OCI-LY7 (cell line): ENCODE measurements at regions not wholly inside any gene's neighbourhood (a gene's known extent, or its start where the extent isn't known, plus 50 kb on each side); places are given as distances from the start of the nearest gene placed in this dataset.

Experiments
- BruUV-seq: library from RNA; stranded (reverse); fragments of 400-500 nt; replicated peaks from 2 replicates; lab custom pipeline; 2021; lab: Mats Ljungman, UMichigan
- CTCF ChIA-PET: fragments of 300-600 bp; sonication (Branson Sonifier 250); formaldehyde crosslinking; loops from one replicate; lab custom pipeline; 2022; ENCODE audit warnings: antibody characterized with exemption; ENCODE audit not compliant: unreplicated experiment; lab: Charles Lee
- POLR2A ChIA-PET: fragments of 300-600 bp; sonication (Branson Sonifier 250); formaldehyde crosslinking; loops from one replicate; lab custom pipeline; 2022; ENCODE audit warnings: antibody characterized with exemption; lab: Charles Lee
- DNase-seq: peaks from one replicate; pipeline ENCODE4 v3.0.0-alpha.2; 2015; ENCODE audit warnings: low spot score
- H2AFZ ChIP-seq: fragments of 200-600 bp; sonication (generic), shearing (Covaris generic); 2 replicates; pipeline ENCODE4 v1.6.1; 2014; ENCODE audit warnings: mild to moderate bottlenecking, antibody characterized with exemption, low read length, moderate library complexity
- H3K27ac ChIP-seq: fragments of 200-600 bp; sonication (generic); 2 replicates; pipeline ENCODE4 v1.5.1; 2014; ENCODE audit warnings: mixed run types, low read depth, mild to moderate bottlenecking, moderate library complexity, low read length, inconsistent platforms; ENCODE audit not compliant: poor library complexity, severe bottlenecking
- H3K36me3 ChIP-seq: fragments of 200-600 bp; sonication (generic); 2 replicates; pipeline ENCODE4 v1.6.1; 2014; ENCODE audit warnings: mild to moderate bottlenecking, antibody characterized with exemption, low read length, moderate library complexity, mixed read lengths; ENCODE audit not compliant: insufficient read depth
- H3K4me1 ChIP-seq: fragments of 200-600 bp; sonication (generic); 2 replicates; pipeline ENCODE4 v1.5.1; 2014; ENCODE audit warnings: mild to moderate bottlenecking, low read length; ENCODE audit not compliant: insufficient read depth, poor library complexity, severe bottlenecking
- H3K4me2 ChIP-seq: fragments of 200-600 bp; sonication (generic); 2 replicates; pipeline ENCODE4 v1.6.1; 2014; ENCODE audit warnings: mild to moderate bottlenecking, low read length
- H3K4me3 ChIP-seq: fragments of 200-600 bp; sonication (generic); 2 replicates; pipeline ENCODE4 v1.5.1; 2014; ENCODE audit warnings: mild to moderate bottlenecking, low read depth, low read length; ENCODE audit not compliant: poor library complexity, severe bottlenecking
- H3K79me2 ChIP-seq: fragments of 200-600 bp; sonication (generic); 2 replicates; pipeline ENCODE4 v1.6.1; 2016; ENCODE audit warnings: low read depth, mild to moderate bottlenecking, low read length, moderate library complexity, mixed read lengths; ENCODE audit not compliant: insufficient read depth
- H3K9me2 ChIP-seq: fragments of 200-600 bp; sonication (generic); 2 replicates; pipeline ENCODE4 v1.6.1; 2016; ENCODE audit warnings: mild to moderate bottlenecking, low read length, mixed read lengths; ENCODE audit not compliant: insufficient read depth
- H3K9me3 ChIP-seq: fragments of 200-600 bp; sonication (generic); 2 replicates; pipeline ENCODE4 v1.6.1; 2014; ENCODE audit warnings: mild to moderate bottlenecking, mixed run types, low read length, mixed read lengths
- H4K20me1 ChIP-seq: fragments of 200-600 bp; sonication (generic); 2 replicates; pipeline ENCODE4 v1.6.1; 2014; ENCODE audit warnings: mild to moderate bottlenecking, antibody characterized with exemption, low read length, moderate library complexity, mixed read lengths; ENCODE audit not compliant: insufficient read depth
- CTCF ChIP-seq: fragments of 200-600 bp; sonication (generic); conservative IDR thresholded peaks from 2 replicates; pipeline ENCODE4 v1.5.1; 2014; ENCODE audit warnings: mild to moderate bottlenecking, antibody characterized with exemption, low read length, moderate library complexity, mixed read lengths
- EZH2phosphoT487 ChIP-seq: fragments of 200-600 bp; sonication (generic); IDR thresholded peaks from 2 replicates; pipeline ENCODE4 v1.6.1; 2018; ENCODE audit warnings: low read depth, borderline replicate concordance, mild to moderate bottlenecking, mixed run types, antibody characterized with exemption, low read length, moderate library complexity, mixed read lengths
- intact Hi-C: fragments of 100-400 bp; cut with micrococcal nuclease; formaldehyde crosslinking; loops from one replicate; pipeline ENCODE4 v1.10.0; 2022; ENCODE audit not compliant: unreplicated experiment

DNA sequence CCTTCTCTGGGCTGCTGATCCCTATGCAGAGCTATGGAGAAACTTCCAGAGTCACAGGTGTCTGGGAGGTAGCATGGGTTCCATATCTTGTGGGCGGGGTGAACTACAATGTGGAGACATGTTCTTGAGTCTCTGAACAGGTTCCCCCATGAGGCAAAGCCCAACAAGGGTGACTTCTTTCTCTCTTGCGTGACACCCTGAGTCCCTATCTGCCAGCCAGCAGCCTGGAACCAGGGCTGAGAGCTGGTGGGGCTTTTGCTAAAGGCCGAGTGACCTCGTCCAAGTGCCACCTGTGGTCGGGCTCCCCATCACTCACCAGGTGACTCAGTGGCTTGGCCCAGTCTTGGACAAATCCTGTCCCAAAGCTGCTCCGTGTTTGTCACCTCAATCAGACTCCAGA lies 88.0 kb upstream of the ZNF536 start:
- DNase-seq: no peak
- POLR2A ChIA-PET: no interaction called here

DNA sequence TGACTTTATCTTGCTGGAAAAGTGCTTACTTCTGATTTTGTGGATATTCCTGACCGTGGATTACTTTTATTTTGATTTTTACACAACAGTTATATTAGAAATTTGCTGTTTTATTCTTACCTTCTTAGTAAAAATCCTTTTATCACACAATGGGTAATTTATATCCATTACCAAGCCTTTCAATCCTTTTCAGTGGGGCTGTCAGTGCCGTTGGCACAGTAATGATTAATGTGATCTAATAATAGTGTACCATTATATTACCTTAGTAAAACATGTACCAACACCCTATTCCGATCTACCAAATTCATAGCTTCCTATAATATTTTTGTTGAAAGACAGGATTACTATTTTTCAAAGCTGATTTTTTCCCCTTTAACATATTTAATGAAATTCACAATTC lies 87.3 kb upstream of the ZNF536 start:
- H3K36me3 ChIP-seq: no peaks in the 10 kb centered on the region
- H3K9me3 ChIP-seq: no peaks in the 10 kb centered on the region
- H3K79me2 ChIP-seq: no peaks in the 10 kb centered on the region
- ChIA-PET CTCF (no interaction called here), POLR2A (no interaction called here)
- no peaks in the 10 kb centered on the region for H4K20me1 ChIP-seq
- no TSS peak for BruUV-seq
- intact Hi-C loops: no loop called here
- H3K27ac ChIP-seq: no peak overlapping the region
- H3K4me3 ChIP-seq: no peak overlapping the region
- H3K4me1 ChIP-seq: no peaks in the 10 kb centered on the region
- H2AFZ ChIP-seq: no peak overlapping the region
- DNase-seq: no peak
- no peak for TF ChIP-seq EZH2phosphoT487
- H3K9me2 ChIP-seq: no peaks in the 10 kb centered on the region
- no peak overlapping the region for H3K4me2 ChIP-seq

More for the DNA sequence above, 88.0 kb upstream of the ZNF536 start:
- Histone ChIP-seq H3K9me2 (no peaks in the 10 kb centered on the region), H3K79me2 (no peaks in the 10 kb centered on the region), H3K36me3 (no peaks in the 10 kb centered on the region), H3K27ac (no peak overlapping the region), H2AFZ (no peak overlapping the region), H3K4me2 (no peak overlapping the region), H3K4me1 (no peaks in the 10 kb centered on the region), H3K4me3 (no peak overlapping the region), H3K9me3 (no peaks in the 10 kb centered on the region), H4K20me1 (no peaks in the 10 kb centered on the region)
- TF ChIP-seq EZH2phosphoT487 (no peak), CTCF (no peak)
- BruUV-seq: no TSS peak
- intact Hi-C loops: no loop called here
- CTCF ChIA-PET: no interaction called here

DNA sequence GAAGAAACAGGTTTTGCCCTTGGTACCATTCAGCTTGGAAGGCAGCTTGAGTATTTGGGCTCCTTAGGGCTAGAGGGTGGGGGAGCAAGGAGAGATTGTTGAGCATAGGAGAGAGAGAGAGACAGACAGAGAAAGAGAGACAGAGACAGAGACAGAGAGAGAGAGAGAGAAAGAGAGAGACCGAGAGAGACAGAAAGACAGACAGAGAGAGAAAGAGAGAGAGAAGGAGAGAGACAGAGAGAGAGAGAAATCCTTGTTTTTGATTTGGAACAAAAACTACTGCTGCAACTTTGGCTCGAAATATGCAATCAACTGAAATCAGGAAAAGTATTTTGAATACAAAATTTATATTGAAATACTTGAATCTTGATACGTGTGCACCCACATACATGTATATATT lies 85.8 kb upstream of the ZNF536 start:
- Histone ChIP-seq H4K20me1 (no peaks in the 10 kb centered on the region), H3K79me2 (no peaks in the 10 kb centered on the region), H3K4me1 (no peaks in the 10 kb centered on the region), H3K9me2 (no peaks in the 10 kb centered on the region), H3K4me3 (no peak overlapping the region), H3K36me3 (no peaks in the 10 kb centered on the region), H3K27ac (no peak overlapping the region), H3K4me2 (no peak overlapping the region), H2AFZ (no peak overlapping the region), H3K9me3 (no peaks in the 10 kb centered on the region)
- no TSS peak for BruUV-seq
- intact Hi-C loops: no loop called here
- TF ChIP-seq EZH2phosphoT487: no peak
- no peak for TF ChIP-seq CTCF
- POLR2A ChIA-PET: no interaction called here
- CTCF ChIA-PET: no interaction called here
- DNase-seq: no peak
